LNCaP clone FGC (cell line): ENCODE measurements at regions not wholly inside any gene's neighbourhood (a gene's known extent, or its start where the extent isn't known, plus 50 kb on each side); places are given as distances from the start of the nearest gene placed in this dataset.

Source experiments
- DNase-seq: peaks from one replicate; pipeline ENCODE4 v3.0.0-alpha.2; 2011; ENCODE audit warnings: low read depth
- H3K4me3 ChIP-seq: 2 replicates; pipeline ENCODE4 v1.5.1; 2011; ENCODE audit warnings: mild to moderate bottlenecking, low read depth, low read length, control low read depth
- CTCF ChIP-seq: IDR thresholded peaks from 2 replicates; pipeline ENCODE4 v1.5.1; 2012; ENCODE audit warnings: mild to moderate bottlenecking; ENCODE audit not compliant: control insufficient read depth, insufficient read depth; ENCODE audit errors: extremely low read depth

- TF ChIP-seq CTCF = no peak
- no peak for DNase-seq
- H3K4me3 ChIP-seq = no peak overlapping the region
These were observed 667.8 kb upstream of the USP24 start for GRCh38 chr1:55882931-55883330.

GRCh38 chr1:55879346-55879745 is 664.2 kb upstream of the USP24 start:
- TF ChIP-seq CTCF = no peak
- no peak overlapping the region for H3K4me3 ChIP-seq

GRCh38 chr1:55877437-55878232 is 662.5 kb upstream of the USP24 start:
- no peak overlapping the region for H3K4me3 ChIP-seq
- no peak for TF ChIP-seq CTCF
- no peak for DNase-seq

More at GRCh38 chr1:55879346-55879745, 664.2 kb upstream of the USP24 start:
- no peak for DNase-seq

GRCh38 chr1:55876276-55877060 is 661.3 kb upstream of the USP24 start:
- DNase-seq = no peak

GRCh38 chr1:55870106-55870505 is 654.9 kb upstream of the USP24 start:
- H3K4me3 ChIP-seq = no peak overlapping the region
- no peak for TF ChIP-seq CTCF
- no peak for DNase-seq

More at GRCh38 chr1:55876276-55877060, 661.3 kb upstream of the USP24 start:
- no peak for TF ChIP-seq CTCF
- H3K4me3 ChIP-seq = no peak overlapping the region

GRCh38 chr1:55869065-55869464 is 653.9 kb upstream of the USP24 start:
- no peak for DNase-seq
- no peak overlapping the region for H3K4me3 ChIP-seq
- no peak for TF ChIP-seq CTCF
